Right lobe of liver (tissue), 6 donors: ENCODE measurements at regions not wholly inside any gene's neighbourhood (a gene's known extent, or its start where the extent isn't known, plus 50 kb on each side); places are given as distances from the start of the nearest gene placed in this dataset.

Experiments used
- ATAC-seq, 4 donors: fragments of 200-7000 bp; cut with Tn5 transposase; one replicate each; pipeline ENCODE4 v1.9.1; 2020; ENCODE audit warnings: mild to moderate bottlenecking in 4 of 4, moderate library complexity in 4 of 4
- DNase-seq, 3 donors: peaks; one replicate each; pipeline ENCODE4 v3.0.0-alpha.2; 2020
- H3K27ac ChIP-seq, 3 donors: fragments of 200-600 bp; one replicate each; pipeline ENCODE4 v1.8.0; 2022
- H3K27me3 ChIP-seq, 2 donors: fragments of 200-600 bp; one replicate each; pipeline ENCODE4 v1.8.0; 2022
- H3K36me3 ChIP-seq, 4 donors: fragments of 200-600 bp; sonication (generic) in 1 of 4; one replicate each; pipeline versions ENCODE4 v1.5.1 to v1.8.0; 2017 to 2022; ENCODE audit warnings: control low read depth in 1 of 4
- H3K4me1 ChIP-seq, 4 donors: fragments of 200-600 bp; sonication (generic) in 1 of 4; one replicate each; pipeline versions ENCODE4 v1.5.1 to v1.8.0; 2017 to 2022; ENCODE audit warnings: control low read depth in 1 of 4
- H3K4me3 ChIP-seq, 3 donors: fragments of 200-600 bp; one replicate each; pipeline ENCODE4 v1.8.0; 2022
- H3K9me3 ChIP-seq, 4 donors: fragments of 200-600 bp; sonication (generic) in 1 of 4; one replicate each; pipeline versions ENCODE4 v1.5.1 to v1.8.0; 2017 to 2022; ENCODE audit warnings: control low read depth in 1 of 4
- CTCF ChIP-seq, 4 donors: fragments of 200-600 bp in 3 of 4; fragments of 450-650 bp in 1 of 4; IDR thresholded peaks; one replicate each; pipeline versions ENCODE4 v1.5.1 to v1.8.0; 2016 to 2022; ENCODE audit warnings: antibody characterized with exemption in 4 of 4, mild to moderate bottlenecking in 2 of 4
- POLR2A ChIP-seq: fragments of 450-650 bp; IDR thresholded peaks from one replicate; pipeline ENCODE4 v1.6.1; 2017; ENCODE audit warnings: antibody characterized with exemption, mild to moderate bottlenecking
- WGBS: methylation state at CpG from one replicate; pipeline ENCODE4 v1.1.6; 2018; ENCODE audit warnings: low coverage, low lambda C conversion rate; ENCODE audit not compliant: insufficient coverage; ENCODE audit errors: missing lambda C conversion rate; 5-methylcytosine and 5-hydroxymethylcytosine counted together
- intact Hi-C, 2 donors: fragments of 100-400 bp; cut with DNase I; formaldehyde crosslinking; loops; one replicate each; pipeline versions ENCODE4 v1.11.2 to v1.14.1; 2022
- donor health status: DM: no; HTN: yes; CAD: no.
- donor health status: DM: no; HTN: no; CAD: no.
- donor health status: DM: no; HTN: no; CAD: no.
- donor health status: DM: no; HTN: yes; CAD: no.
- donor health status: DM: no; HTN: yes; CAD: no.

GRCh38 chr7:20945451-20945850 is 158.8 kb upstream of the SP8 start:
- no peak overlapping the region for H3K27ac ChIP-seq
- H3K4me1 ChIP-seq: no peaks in the 10 kb centered on the region
- intact Hi-C loops: no loop called here
- H3K36me3 ChIP-seq: no peaks in the 10 kb centered on the region
- H3K9me3 ChIP-seq: no peaks in the 10 kb centered on the region
- ATAC-seq (no peak), DNase-seq (no peak)
- no peak for TF ChIP-seq CTCF (IDR thresholded peaks at IDR 0.05)
- no peak overlapping the region for H3K4me3 ChIP-seq
- 25% methylated on average over 2 of the region's 2 CpGs for WGBS
- H3K27me3 ChIP-seq: no peaks in the 10 kb centered on the region

GRCh38 chr7:20952916-20953315 is 166.2 kb upstream of the SP8 start:
- WGBS: 83% methylated on average over 3 of the region's 3 CpGs
- no peak overlapping the region for H3K4me3 ChIP-seq
- DNase-seq (no peak), ATAC-seq (no peak)
- no peaks in the 10 kb centered on the region for H3K9me3 ChIP-seq
- no peak overlapping the region for H3K27ac ChIP-seq
- TF ChIP-seq CTCF (IDR thresholded peaks at IDR 0.05) (no peak), POLR2A (no peak)
- no peaks in the 10 kb centered on the region for H3K4me1 ChIP-seq
- intact Hi-C loops: no loop called here
- H3K36me3 ChIP-seq: no peaks in the 10 kb centered on the region
- H3K27me3 ChIP-seq: no peaks in the 10 kb centered on the region

GRCh38 chr7:20954711-20955619 is 168.3 kb upstream of the SP8 start:
- Histone ChIP-seq H3K4me1 (peaks cover 0 to 12% (median 3%) of the 10 kb centered on the region in 4 donors), H3K27me3 (no peaks in the 10 kb centered on the region), H3K9me3 (no peaks in the 10 kb centered on the region), H3K36me3 (no peaks in the 10 kb centered on the region), H3K4me3 (no peak overlapping the region), H3K27ac (no peak overlapping the region)
- no peak for TF ChIP-seq POLR2A
- no peak for TF ChIP-seq CTCF (IDR thresholded peaks at IDR 0.05)
- ATAC-seq (peak in 3 of 4 donors; percentile 61 to 88 (median 63)), DNase-seq (no peak)
- intact Hi-C loops: no loop called here
- 44% methylated on average over 3 of the region's 4 CpGs for WGBS

- H3K9me3 ChIP-seq: no peaks in the 10 kb centered on the region
- H3K4me1 ChIP-seq: peaks cover 0 to 12% (median 3%) of the 10 kb centered on the region in 4 donors
- no peak for TF ChIP-seq POLR2A
- TF ChIP-seq CTCF (IDR thresholded peaks at IDR 0.05): no peak
- H3K4me3 ChIP-seq: no peak overlapping the region
- DNase-seq (no peak), ATAC-seq (no peak)
- intact Hi-C loops: no loop called here
- H3K36me3 ChIP-seq: no peaks in the 10 kb centered on the region
- H3K27ac ChIP-seq: no peak overlapping the region
- H3K27me3 ChIP-seq: no peaks in the 10 kb centered on the region
- WGBS: 51% methylated on average over 3 of the region's 3 CpGs
Measured at GRCh38 chr7:20958572-20958971, 171.9 kb upstream of the SP8 start.
